Lower leg skin (tissue), 3 donors: ENCODE measurements at regions not wholly inside any gene's neighbourhood (a gene's known extent, or its start where the extent isn't known, plus 50 kb on each side); places are given as distances from the start of the nearest gene placed in this dataset.

Experiments
- CTCF ChIP-seq, 3 donors: fragments of 450-650 bp; IDR thresholded peaks; one replicate each; pipeline ENCODE4 v1.5.1; 2016; ENCODE audit warnings: antibody characterized with exemption in 3 of 3, mild to moderate bottlenecking in 3 of 3, moderate library complexity in 2 of 3
- POLR2A ChIP-seq, 2 donors: fragments of 450-650 bp; IDR thresholded peaks; one replicate each; pipeline ENCODE4 v1.6.1; 2016 to 2017; ENCODE audit warnings: antibody characterized with exemption in 2 of 2, mild to moderate bottlenecking in 1 of 2, moderate library complexity in 1 of 2

GRCh38 chr10:3484306-3485056, 300.5 kb downstream of the KLF6 start:
- TF ChIP-seq CTCF (IDR thresholded peaks at IDR 0.05) (no peak), POLR2A (IDR thresholded peaks at IDR 0.05) (no peak)
